ENCODE measurements at regions not wholly inside any gene's neighbourhood (a gene's known extent, or its start where the extent isn't known, plus 50 kb on each side); places are given as distances from the start of the nearest gene placed in this dataset.

DNA sequence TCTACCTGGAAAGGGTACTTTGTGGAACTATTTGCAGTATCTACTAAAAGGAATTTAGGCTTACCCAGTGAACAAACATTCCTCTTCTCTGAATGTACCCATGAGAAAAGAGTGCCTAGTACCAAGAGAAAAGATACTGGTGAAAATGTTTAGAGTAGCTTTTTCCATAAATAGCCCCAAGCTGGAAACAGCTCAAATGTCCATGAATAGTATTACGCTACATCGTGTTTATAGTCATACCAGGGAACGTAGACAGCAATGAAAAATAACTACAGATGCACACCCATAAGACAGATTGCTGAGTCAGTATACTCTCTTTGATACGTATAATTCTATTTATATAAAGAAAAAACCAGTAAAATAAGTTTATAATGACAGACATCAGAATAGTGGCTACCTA lies 285.9 kb downstream of the KLF6 start:
- H3K4me1 ChIP-seq (ENCODE audit: low read length) = no peaks in the 10 kb centered on the region
- H3K4me2 ChIP-seq (ENCODE audit: low read depth, low read length, poor library complexity, severe bottlenecking) = no peak overlapping the region
- H3K27me3 ChIP-seq (ENCODE audit: low read length) = peaks cover 3% of the 10 kb centered on the region; the same call in 1 of the 2 replicates
- H3K36me3 ChIP-seq (ENCODE audit: insufficient read depth, low read length) = no peaks in the 10 kb centered on the region
- no peak overlapping the region for H3K27ac ChIP-seq (ENCODE audit: low read length)
- no peaks in the 10 kb centered on the region for H3K9me3 ChIP-seq (ENCODE audit: low read length)
- H3K9me2 ChIP-seq (replicated peaks; ENCODE audit: insufficient read depth, low read length) = no peaks in the 10 kb centered on the region
- no peaks in the 10 kb centered on the region for H3K79me2 ChIP-seq (ENCODE audit: low read length)
- no peak overlapping the region for H3K9ac ChIP-seq (ENCODE audit: low read length)
- H3K4me3 ChIP-seq (ENCODE audit: low read length) = no peak overlapping the region
- no peak overlapping the region for H2AFZ ChIP-seq (ENCODE audit: low read length)
- no peak for DNase-seq
- H4K20me1 ChIP-seq (ENCODE audit: insufficient read depth, low read depth, low read length) = no peaks in the 10 kb centered on the region

DNA sequence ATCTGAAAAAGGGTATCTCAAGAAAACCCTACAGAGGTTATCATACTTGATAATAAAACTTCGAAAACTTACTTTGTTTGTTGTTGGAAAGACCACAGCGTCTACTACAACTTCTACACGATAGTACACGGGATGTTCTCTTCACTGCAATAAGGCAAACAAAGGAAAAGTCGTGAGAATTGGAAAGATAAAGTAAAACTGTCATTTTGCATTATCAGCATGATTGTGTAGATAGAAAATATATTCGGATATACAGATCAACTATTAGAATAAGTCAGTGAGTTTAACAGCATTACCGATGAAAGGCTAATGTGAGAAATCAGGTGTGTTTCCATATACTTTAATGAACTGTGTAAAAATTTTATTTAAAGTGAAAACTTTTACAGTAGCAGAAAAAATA lies 287.4 kb downstream of the KLF6 start:
- Histone ChIP-seq H3K9me3 (ENCODE audit: low read length) (no peaks in the 10 kb centered on the region), H3K9me2 (replicated peaks; ENCODE audit: insufficient read depth, low read length) (no peaks in the 10 kb centered on the region), H2AFZ (ENCODE audit: low read length) (no peak overlapping the region), H3K36me3 (ENCODE audit: insufficient read depth, low read length) (no peaks in the 10 kb centered on the region), H3K4me2 (ENCODE audit: low read depth, low read length, poor library complexity, severe bottlenecking) (no peak overlapping the region), H3K4me3 (ENCODE audit: low read length) (no peak overlapping the region), H3K27ac (ENCODE audit: low read length) (no peak overlapping the region), H3K4me1 (ENCODE audit: low read length) (no peaks in the 10 kb centered on the region), H3K9ac (ENCODE audit: low read length) (no peak overlapping the region), H3K79me2 (ENCODE audit: low read length) (no peaks in the 10 kb centered on the region), H3K27me3 (ENCODE audit: low read length) (peaks cover 3% of the 10 kb centered on the region; the same call in 1 of the 2 replicates), H4K20me1 (ENCODE audit: insufficient read depth, low read depth, low read length) (no peaks in the 10 kb centered on the region)
- DNase-seq = no peak

DNA sequence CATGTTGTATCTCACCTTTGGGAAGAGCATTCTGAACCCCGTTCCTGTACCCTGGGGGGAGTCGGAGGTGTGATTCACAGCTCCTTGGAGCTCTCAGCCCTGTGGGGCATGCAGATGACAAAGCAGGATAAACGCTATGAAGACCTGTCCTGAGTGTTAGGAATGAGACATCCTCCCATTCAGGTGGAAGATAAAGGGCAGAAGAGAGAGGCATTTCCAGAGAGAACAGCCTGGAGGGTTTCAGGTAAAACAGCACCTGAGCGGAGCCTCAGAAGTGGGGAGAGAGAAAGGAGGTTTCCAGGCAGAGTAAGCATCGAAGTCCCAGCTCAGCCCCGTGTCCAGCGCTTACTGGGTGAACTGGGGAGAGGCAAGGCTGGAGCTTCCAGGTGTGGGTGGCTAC lies 288.9 kb downstream of the KLF6 start:
- peak; percentile 4 for DNase-seq
- Histone ChIP-seq H3K4me2 (ENCODE audit: low read depth, low read length, poor library complexity, severe bottlenecking) (no peak overlapping the region), H3K4me3 (ENCODE audit: low read length) (no peak overlapping the region), H3K9me2 (replicated peaks; ENCODE audit: insufficient read depth, low read length) (no peaks in the 10 kb centered on the region), H3K9ac (ENCODE audit: low read length) (no peak overlapping the region), H3K9me3 (ENCODE audit: low read length) (no peaks in the 10 kb centered on the region), H2AFZ (ENCODE audit: low read length) (no peak overlapping the region), H3K27ac (ENCODE audit: low read length) (no peak overlapping the region), H3K36me3 (ENCODE audit: insufficient read depth, low read length) (no peaks in the 10 kb centered on the region), H3K4me1 (ENCODE audit: low read length) (no peaks in the 10 kb centered on the region), H3K27me3 (ENCODE audit: low read length) (peaks cover 3% of the 10 kb centered on the region; the same call in 1 of the 2 replicates), H4K20me1 (ENCODE audit: insufficient read depth, low read depth, low read length) (no peaks in the 10 kb centered on the region), H3K79me2 (ENCODE audit: low read length) (no peaks in the 10 kb centered on the region)

- Histone ChIP-seq H3K9ac (ENCODE audit: low read length) (no peak overlapping the region), H3K27me3 (ENCODE audit: low read length) (peaks cover 5% of the 10 kb centered on the region; the same call in 1 of the 2 replicates)
- DNase-seq = no peak
These were observed 289.7 kb downstream of the KLF6 start for GRCh38 chr10:3495281-3495680.

GRCh38 chr10:3494838-3495230 lies 290.2 kb downstream of the KLF6 start:
- Histone ChIP-seq H3K36me3 (ENCODE audit: insufficient read depth, low read length) (no peaks in the 10 kb centered on the region), H3K4me3 (ENCODE audit: low read length) (no peak overlapping the region), H3K4me2 (ENCODE audit: low read depth, low read length, poor library complexity, severe bottlenecking) (no peak overlapping the region), H3K27ac (ENCODE audit: low read length) (no peak overlapping the region), H3K79me2 (ENCODE audit: low read length) (no peaks in the 10 kb centered on the region), H3K9me2 (replicated peaks; ENCODE audit: insufficient read depth, low read length) (no peaks in the 10 kb centered on the region), H3K4me1 (ENCODE audit: low read length) (no peaks in the 10 kb centered on the region), H2AFZ (ENCODE audit: low read length) (no peak overlapping the region), H4K20me1 (ENCODE audit: insufficient read depth, low read depth, low read length) (no peaks in the 10 kb centered on the region), H3K27me3 (ENCODE audit: low read length) (peaks cover 5% of the 10 kb centered on the region; the same call in 1 of the 2 replicates), H3K9me3 (ENCODE audit: low read length) (no peaks in the 10 kb centered on the region), H3K9ac (ENCODE audit: low read length) (no peak overlapping the region)
- DNase-seq = peak; percentile 4

More at GRCh38 chr10:3495281-3495680, 289.7 kb downstream of the KLF6 start:
- H3K4me1 ChIP-seq (ENCODE audit: low read length) = no peaks in the 10 kb centered on the region
- H3K4me3 ChIP-seq (ENCODE audit: low read length) = no peak overlapping the region
- no peak overlapping the region for H3K27ac ChIP-seq (ENCODE audit: low read length)
- no peak overlapping the region for H2AFZ ChIP-seq (ENCODE audit: low read length)
- no peaks in the 10 kb centered on the region for H3K9me3 ChIP-seq (ENCODE audit: low read length)
- no peaks in the 10 kb centered on the region for H3K79me2 ChIP-seq (ENCODE audit: low read length)
- no peaks in the 10 kb centered on the region for H3K9me2 ChIP-seq (replicated peaks; ENCODE audit: insufficient read depth, low read length)
- no peak overlapping the region for H3K4me2 ChIP-seq (ENCODE audit: low read depth, low read length, poor library complexity, severe bottlenecking)
- no peaks in the 10 kb centered on the region for H3K36me3 ChIP-seq (ENCODE audit: insufficient read depth, low read length)
- H4K20me1 ChIP-seq (ENCODE audit: insufficient read depth, low read depth, low read length) = no peaks in the 10 kb centered on the region

- no peaks in the 10 kb centered on the region for H3K4me1 ChIP-seq (ENCODE audit: low read length)
- H3K79me2 ChIP-seq (ENCODE audit: low read length) = no peaks in the 10 kb centered on the region
- H3K36me3 ChIP-seq (ENCODE audit: insufficient read depth, low read length) = no peaks in the 10 kb centered on the region
- no peak for DNase-seq
- H4K20me1 ChIP-seq (ENCODE audit: insufficient read depth, low read depth, low read length) = no peaks in the 10 kb centered on the region
- H3K4me2 ChIP-seq (ENCODE audit: low read depth, low read length, poor library complexity, severe bottlenecking) = no peak overlapping the region
- H3K9ac ChIP-seq (ENCODE audit: low read length) = no peak overlapping the region
- no peak overlapping the region for H2AFZ ChIP-seq (ENCODE audit: low read length)
- H3K27me3 ChIP-seq (ENCODE audit: low read length) = peaks cover 5% of the 10 kb centered on the region; the same call in 1 of the 2 replicates
- H3K9me2 ChIP-seq (replicated peaks; ENCODE audit: insufficient read depth, low read length) = no peaks in the 10 kb centered on the region
- H3K4me3 ChIP-seq (ENCODE audit: low read length) = no peak overlapping the region
- no peak overlapping the region for H3K27ac ChIP-seq (ENCODE audit: low read length)
- no peaks in the 10 kb centered on the region for H3K9me3 ChIP-seq (ENCODE audit: low read length)
These were observed 290.7 kb downstream of the KLF6 start for GRCh38 chr10:3494131-3494837.

DNA sequence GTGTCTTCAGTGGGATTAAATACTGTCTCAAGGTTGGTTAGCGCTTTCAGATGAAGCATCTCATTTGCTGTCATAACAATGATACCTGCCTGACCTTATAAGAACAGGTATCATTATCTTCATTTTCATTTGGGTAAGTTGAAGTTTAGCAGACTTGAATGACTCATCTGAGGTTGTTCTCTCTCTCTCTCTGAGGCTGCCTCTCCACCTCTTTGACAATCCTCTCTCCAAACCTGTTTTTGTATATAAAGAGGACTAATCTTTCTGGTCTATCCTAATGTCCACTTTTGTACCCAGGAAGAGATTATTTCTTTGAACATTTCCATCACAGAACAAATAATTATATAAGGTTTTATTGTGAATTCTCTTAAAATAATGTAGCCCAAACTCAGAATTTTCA lies 291.4 kb downstream of the KLF6 start:
- H3K4me2 ChIP-seq (ENCODE audit: low read depth, low read length, poor library complexity, severe bottlenecking) = no peak overlapping the region
- no peaks in the 10 kb centered on the region for H3K9me2 ChIP-seq (replicated peaks; ENCODE audit: insufficient read depth, low read length)

GRCh38 chr10:3491571-3491970 lies 293.4 kb downstream of the KLF6 start:
- DNase-seq = no peak
- no peaks in the 10 kb centered on the region for H3K9me2 ChIP-seq (replicated peaks; ENCODE audit: insufficient read depth, low read length)
- no peaks in the 10 kb centered on the region for H3K36me3 ChIP-seq (ENCODE audit: insufficient read depth, low read length)
- no peak overlapping the region for H3K27ac ChIP-seq (ENCODE audit: low read length)
- H3K4me1 ChIP-seq (ENCODE audit: low read length) = no peaks in the 10 kb centered on the region
- no peak overlapping the region for H3K4me2 ChIP-seq (ENCODE audit: low read depth, low read length, poor library complexity, severe bottlenecking)
- H3K79me2 ChIP-seq (ENCODE audit: low read length) = no peaks in the 10 kb centered on the region
- H4K20me1 ChIP-seq (ENCODE audit: insufficient read depth, low read depth, low read length) = no peaks in the 10 kb centered on the region
- H3K27me3 ChIP-seq (ENCODE audit: low read length) = peaks cover 5% of the 10 kb centered on the region; the same call in 1 of the 2 replicates
- H3K9ac ChIP-seq (ENCODE audit: low read length) = no peak overlapping the region
- H3K9me3 ChIP-seq (ENCODE audit: low read length) = no peaks in the 10 kb centered on the region
- H2AFZ ChIP-seq (ENCODE audit: low read length) = no peak overlapping the region
- H3K4me3 ChIP-seq (ENCODE audit: low read length) = no peak overlapping the region

More for the DNA sequence above, 291.4 kb downstream of the KLF6 start:
- Histone ChIP-seq H3K4me3 (ENCODE audit: low read length) (no peak overlapping the region), H2AFZ (ENCODE audit: low read length) (no peak overlapping the region), H3K36me3 (ENCODE audit: insufficient read depth, low read length) (no peaks in the 10 kb centered on the region), H4K20me1 (ENCODE audit: insufficient read depth, low read depth, low read length) (no peaks in the 10 kb centered on the region), H3K27me3 (ENCODE audit: low read length) (peaks cover 5% of the 10 kb centered on the region; the same call in 1 of the 2 replicates), H3K79me2 (ENCODE audit: low read length) (no peaks in the 10 kb centered on the region), H3K4me1 (ENCODE audit: low read length) (no peaks in the 10 kb centered on the region), H3K9me3 (ENCODE audit: low read length) (no peaks in the 10 kb centered on the region), H3K9ac (ENCODE audit: low read length) (no peak overlapping the region), H3K27ac (ENCODE audit: low read length) (no peak overlapping the region)
- no peak for DNase-seq

Data from Karpas-422 (cell line).